Mesothelial cell of epicardium (in vitro differentiated cells): ENCODE measurements at regions not wholly inside any gene's neighbourhood (a gene's known extent, or its start where the extent isn't known, plus 50 kb on each side); places are given as distances from the start of the nearest gene placed in this dataset.

Source experiments
- DNase-seq, 2 experiments: peaks; one replicate each; pipeline ENCODE4 v3.0.0; 2021; ENCODE audit warnings: low spot score in 2 of 2; ENCODE audit not compliant: unreplicated experiment in 2 of 2
- H3K27ac Mint-ChIP-seq: 2 replicates; pipeline ENCODE4 v1.8.0; 2021; ENCODE audit warnings: mixed read lengths
- H3K27me3 Mint-ChIP-seq: 2 replicates; pipeline ENCODE4 v1.8.0; 2021; ENCODE audit warnings: low read depth, mixed read lengths
- H3K36me3 Mint-ChIP-seq: 2 replicates; pipeline ENCODE4 v1.8.0; 2021; ENCODE audit warnings: mixed read lengths
- H3K4me1 Mint-ChIP-seq: 2 replicates; pipeline ENCODE4 v1.8.0; 2021; ENCODE audit warnings: mixed read lengths
- H3K4me3 Mint-ChIP-seq: 2 replicates; pipeline ENCODE4 v1.8.0; 2021; ENCODE audit warnings: mild to moderate bottlenecking, moderate library complexity, mixed read lengths
- H3K9me3 Mint-ChIP-seq: 2 replicates; pipeline ENCODE4 v1.8.0; 2021; ENCODE audit warnings: mixed read lengths
- TF ChIP-seq, protein P1 (sequence below): fragments of 200-600 bp; sonication (generic); IDR thresholded peaks from one replicate; pipeline ENCODE4 v1.5.0; 2021; ENCODE audit warnings: antibody characterized with exemption; ENCODE audit not compliant: unreplicated experiment

DNA sequence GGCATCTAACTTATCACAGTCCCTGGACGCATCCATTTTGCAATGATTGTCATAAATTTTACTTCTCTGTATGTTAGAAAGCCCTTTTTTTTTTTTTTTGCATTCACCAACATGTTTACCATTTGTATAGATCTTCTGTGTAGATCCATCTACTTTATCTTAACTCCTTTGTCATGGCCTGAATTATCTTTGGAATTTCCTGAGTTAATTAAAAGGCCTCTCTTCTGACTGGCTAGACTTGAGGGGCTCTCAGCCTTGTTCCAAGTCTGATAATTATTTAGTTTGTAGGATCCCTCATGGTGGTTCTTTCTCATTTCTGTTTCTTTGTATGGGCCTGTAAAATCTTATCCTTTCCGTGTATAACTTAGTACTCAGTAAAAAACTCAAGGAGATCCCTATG lies 387.0 kb downstream of the C12orf50 start:
- no peak overlapping the region for H3K27ac Mint-ChIP-seq
- peaks cover 4% of the 10 kb centered on the region for H3K4me1 Mint-ChIP-seq
- TF ChIP-seq, protein P1, sequence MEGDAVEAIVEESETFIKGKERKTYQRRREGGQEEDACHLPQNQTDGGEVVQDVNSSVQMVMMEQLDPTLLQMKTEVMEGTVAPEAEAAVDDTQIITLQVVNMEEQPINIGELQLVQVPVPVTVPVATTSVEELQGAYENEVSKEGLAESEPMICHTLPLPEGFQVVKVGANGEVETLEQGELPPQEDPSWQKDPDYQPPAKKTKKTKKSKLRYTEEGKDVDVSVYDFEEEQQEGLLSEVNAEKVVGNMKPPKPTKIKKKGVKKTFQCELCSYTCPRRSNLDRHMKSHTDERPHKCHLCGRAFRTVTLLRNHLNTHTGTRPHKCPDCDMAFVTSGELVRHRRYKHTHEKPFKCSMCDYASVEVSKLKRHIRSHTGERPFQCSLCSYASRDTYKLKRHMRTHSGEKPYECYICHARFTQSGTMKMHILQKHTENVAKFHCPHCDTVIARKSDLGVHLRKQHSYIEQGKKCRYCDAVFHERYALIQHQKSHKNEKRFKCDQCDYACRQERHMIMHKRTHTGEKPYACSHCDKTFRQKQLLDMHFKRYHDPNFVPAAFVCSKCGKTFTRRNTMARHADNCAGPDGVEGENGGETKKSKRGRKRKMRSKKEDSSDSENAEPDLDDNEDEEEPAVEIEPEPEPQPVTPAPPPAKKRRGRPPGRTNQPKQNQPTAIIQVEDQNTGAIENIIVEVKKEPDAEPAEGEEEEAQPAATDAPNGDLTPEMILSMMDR, result no peak

DNA sequence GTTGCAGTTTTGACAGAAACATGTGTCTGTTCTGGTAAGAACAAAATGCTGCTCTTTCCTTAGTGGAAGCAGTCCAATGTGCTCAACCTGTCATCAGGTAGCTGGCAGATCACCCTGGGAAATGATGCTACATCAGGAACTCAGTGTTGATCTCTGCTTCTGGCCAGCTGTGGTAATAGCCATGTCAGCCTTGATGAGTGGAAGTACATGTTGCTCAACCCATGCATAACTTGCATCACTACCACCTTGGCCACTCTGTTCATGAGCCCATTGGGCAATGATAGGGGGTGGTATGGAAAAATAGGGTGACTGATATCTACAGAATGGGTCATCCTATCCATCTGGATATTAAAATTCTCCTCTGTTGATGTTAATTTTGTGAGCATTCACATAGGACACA lies 411.0 kb downstream of the C12orf50 start:
- Mint-ChIP-seq H3K4me1 (no peaks in the 10 kb centered on the region), H3K36me3 (no peaks in the 10 kb centered on the region), H3K9me3 (peaks cover 6% of the 10 kb centered on the region), H3K27ac (no peak overlapping the region), H3K4me3 (no peak overlapping the region), H3K27me3 (no peaks in the 10 kb centered on the region)
- TF ChIP-seq, protein P1, result no peak
- no peak for DNase-seq

More for the DNA sequence above, 387.0 kb downstream of the C12orf50 start:
- peaks cover 7% of the 10 kb centered on the region for H3K9me3 Mint-ChIP-seq
- H3K27me3 Mint-ChIP-seq, result no peaks in the 10 kb centered on the region
- H3K4me3 Mint-ChIP-seq, result no peak overlapping the region
- no peaks in the 10 kb centered on the region for H3K36me3 Mint-ChIP-seq
- no peak for DNase-seq

DNA sequence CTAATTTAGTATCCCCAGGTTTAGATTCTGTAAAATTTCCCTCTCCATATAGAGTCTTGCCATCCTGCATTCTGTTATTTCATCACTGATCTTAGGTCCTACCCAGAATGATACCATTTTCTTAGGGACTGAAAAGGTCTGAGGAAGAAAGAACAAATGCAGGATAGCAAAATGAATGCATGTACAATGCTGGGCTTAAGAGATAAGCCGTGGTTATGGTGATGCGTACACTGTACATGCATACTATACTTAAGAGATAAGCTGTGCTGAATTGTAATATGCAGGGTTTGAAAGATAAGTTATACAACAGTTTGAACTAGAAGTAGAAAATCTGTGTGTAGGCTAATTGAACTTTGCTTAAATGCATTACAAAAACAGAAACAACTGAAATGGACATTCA lies 416.2 kb downstream of the C12orf50 start:
- no peak overlapping the region for H3K27ac Mint-ChIP-seq
- no peaks in the 10 kb centered on the region for H3K4me1 Mint-ChIP-seq
- DNase-seq, result no peak
- no peaks in the 10 kb centered on the region for H3K27me3 Mint-ChIP-seq
- no peak overlapping the region for H3K4me3 Mint-ChIP-seq
- TF ChIP-seq, protein P1, result no peak
- H3K9me3 Mint-ChIP-seq, result no peaks in the 10 kb centered on the region
- H3K36me3 Mint-ChIP-seq, result no peaks in the 10 kb centered on the region

DNA sequence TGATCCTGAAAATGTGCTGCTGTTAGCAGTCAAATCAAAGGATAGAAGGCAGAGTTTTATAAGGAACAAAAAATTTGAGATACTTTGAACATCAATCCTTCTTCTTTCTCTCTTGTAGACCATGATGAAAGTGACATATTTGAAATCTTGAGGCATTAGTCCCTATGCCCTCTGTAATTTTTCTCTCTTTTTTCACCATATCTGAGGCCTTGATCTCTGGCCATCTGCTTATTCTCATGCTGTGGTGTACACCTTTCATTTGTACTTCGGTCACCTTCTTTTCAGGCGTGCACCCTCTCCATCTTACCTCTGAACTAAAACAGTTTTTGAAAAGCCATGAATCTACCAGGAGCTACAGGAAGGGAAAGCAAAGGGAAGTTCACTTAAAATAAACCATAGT lies 420.9 kb downstream of the C12orf50 start:
- no peaks in the 10 kb centered on the region for H3K27me3 Mint-ChIP-seq
- H3K4me3 Mint-ChIP-seq, result no peak overlapping the region
- H3K36me3 Mint-ChIP-seq, result no peaks in the 10 kb centered on the region
- TF ChIP-seq, protein P1, result no peak
- H3K4me1 Mint-ChIP-seq, result no peaks in the 10 kb centered on the region
- no peak for DNase-seq
- peaks cover 14% of the 10 kb centered on the region for H3K9me3 Mint-ChIP-seq
- H3K27ac Mint-ChIP-seq, result no peak overlapping the region

DNA sequence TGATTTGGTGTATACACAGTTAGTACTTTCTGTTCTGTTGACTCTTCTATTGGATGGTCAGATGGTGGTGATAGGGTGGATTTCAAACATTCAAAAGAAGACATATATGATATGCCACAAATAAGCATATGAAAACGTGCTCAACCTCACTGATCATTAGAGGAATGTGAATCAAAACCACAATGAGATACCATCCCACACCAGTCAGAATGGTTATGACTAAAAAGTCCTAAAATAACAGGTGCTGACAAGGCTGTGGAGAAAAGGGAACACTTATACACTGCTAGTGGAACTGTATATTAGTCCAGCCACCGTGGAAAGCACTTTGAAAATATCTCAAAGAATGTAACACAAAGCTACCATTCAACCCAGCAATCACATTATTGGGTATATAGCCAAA lies 425.5 kb downstream of the C12orf50 start:
- no peak for DNase-seq
- Mint-ChIP-seq H3K4me3 (no peak overlapping the region), H3K27ac (no peak overlapping the region), H3K27me3 (no peaks in the 10 kb centered on the region), H3K9me3 (peaks cover 14% of the 10 kb centered on the region), H3K4me1 (peaks cover 3% of the 10 kb centered on the region), H3K36me3 (no peaks in the 10 kb centered on the region)
- TF ChIP-seq, protein P1, result no peak

DNA sequence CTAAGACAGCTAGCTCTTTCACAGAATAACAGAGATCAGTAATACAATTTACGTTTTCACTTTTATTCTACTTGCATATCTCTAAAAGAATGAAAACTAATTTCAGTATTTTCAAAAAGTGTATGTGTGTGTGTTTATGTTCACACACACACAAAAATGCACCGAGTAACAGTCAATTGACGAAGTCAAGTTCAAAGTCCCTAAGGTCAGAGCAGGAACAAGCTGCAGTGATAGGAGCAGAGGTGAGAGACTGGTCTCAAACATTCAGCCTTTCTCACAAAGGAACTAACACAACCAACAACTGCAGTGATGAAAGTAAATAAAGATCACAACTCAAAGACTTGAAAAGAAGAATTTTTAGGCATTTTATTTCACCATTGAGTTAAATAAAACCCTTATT lies 429.7 kb downstream of the C12orf50 start:
- Mint-ChIP-seq H3K27ac (no peak overlapping the region), H3K4me1 (peaks cover 3% of the 10 kb centered on the region), H3K27me3 (no peaks in the 10 kb centered on the region), H3K9me3 (peaks cover 7% of the 10 kb centered on the region), H3K4me3 (no peak overlapping the region), H3K36me3 (no peaks in the 10 kb centered on the region)
- TF ChIP-seq, protein P1, result no peak
- no peak for DNase-seq
